ENCODE measurements at regions not wholly inside any gene's neighbourhood (a gene's known extent, or its start where the extent isn't known, plus 50 kb on each side); places are given as distances from the start of the nearest gene placed in this dataset.

DNA sequence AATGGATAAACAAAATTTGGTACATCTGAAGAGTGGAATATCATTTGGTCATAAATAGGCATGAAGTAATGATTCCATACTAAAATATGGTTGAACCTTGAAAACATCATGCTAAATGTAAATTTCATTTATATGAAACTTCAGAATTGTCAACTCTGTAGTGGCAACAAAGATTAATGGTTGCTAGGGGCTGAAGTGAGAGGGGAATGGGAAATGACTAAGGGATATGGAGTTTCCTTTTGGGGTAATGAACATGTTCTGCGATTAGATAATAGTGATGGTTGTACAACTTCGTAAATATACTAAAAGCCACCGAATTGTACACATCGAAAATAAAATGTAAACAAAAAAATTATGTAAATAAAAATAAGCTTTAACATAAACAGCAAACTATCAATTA is 384.1 kb upstream of the STEAP1 start:
- TF ChIP-seq CTCF (IDR thresholded peaks at IDR 0.05; ENCODE audit: low read depth, low read length, poor library complexity, severe bottlenecking) (no peak), EZH2phosphoT487 (IDR thresholded peaks at IDR 0.05; ENCODE audit: borderline replicate concordance, low read length) (no peak)
